HCT116 (cell line): ENCODE measurements at regions not wholly inside any gene's neighbourhood (a gene's known extent, or its start where the extent isn't known, plus 50 kb on each side); places are given as distances from the start of the nearest gene placed in this dataset.

ENCODE experiments used
- ATAC-seq: fragments of 200-7000 bp; cut with Tn5 transposase; 2 replicates; pipeline ENCODE4 v1.9.1; 2020; ENCODE audit warnings: mild to moderate bottlenecking, moderate library complexity
- BruUV-seq: library from RNA; stranded (reverse); fragments of 400-500 nt; replicated peaks from 2 replicates; lab custom pipeline; 2021; lab: Mats Ljungman, UMichigan
- CTCF ChIA-PET: fragments of 300-600 bp; sonication (Branson Sonifier 250); formaldehyde crosslinking; loops from one replicate; lab custom pipeline; 2021; ENCODE audit warnings: antibody characterized with exemption; lab: Charles Lee
- POLR2A ChIA-PET: fragments of 300-600, 350-600 bp; sonication (Branson Sonifier 250); formaldehyde crosslinking; loops from one replicate; lab custom pipeline; 2021; ENCODE audit warnings: antibody characterized with exemption; lab: Charles Lee
- RAD21 ChIA-PET, 2 experiments: fragments of 300-600 bp; sonication (Branson Sonifier 250); formaldehyde crosslinking; loops; one replicate each; lab custom pipeline; 2023; ENCODE audit warnings: low total read pairs in 2 of 2; ENCODE audit not compliant: uncharacterized antibody in 2 of 2, unreplicated experiment in 2 of 2, low non-redundant PET in 1 of 2; lab: Charles Lee
- DNase-seq: peaks from one replicate; pipeline ENCODE4 v3.0.0-alpha.2; 2010; ENCODE audit warnings: low read depth, low spot score
- H2AFZ ChIP-seq: fragments of 200-600 bp; shearing (Covaris generic), sonication (generic); 2 replicates; pipeline ENCODE4 v1.6.1; 2017; ENCODE audit warnings: low read depth, mixed run types, mixed read lengths, antibody characterized with exemption, low read length; ENCODE audit not compliant: poor library complexity, severe bottlenecking
- H3K27ac ChIP-seq: 2 replicates; pipeline ENCODE4 v1.5.1; 2012; ENCODE audit warnings: low read depth, low read length
- H3K27me3 ChIP-seq: fragments of 200-600 bp; sonication (generic); 2 replicates; pipeline ENCODE4 v1.6.1; 2016; ENCODE audit warnings: mixed run types, low read length, mixed read lengths; ENCODE audit not compliant: insufficient read depth
- H3K36me3 ChIP-seq, 2 experiments: fragments of 200-500 bp in 1 of 2; fragments of 200-600 bp in 1 of 2; sonication (Bioruptor generic) in 1 of 2; sonication (generic) in 1 of 2; 2 replicates each; pipeline versions ENCODE4 v1.5.1 to v1.6.1; 2014 to 2016; ENCODE audit warnings: low read length in 2 of 2, inconsistent platforms in 1 of 2, mixed read lengths in 1 of 2, mixed run types in 1 of 2; ENCODE audit not compliant: insufficient read depth in 2 of 2, control insufficient read depth in 1 of 2
- H3K4me1 ChIP-seq, 2 experiments: fragments of 200-600 bp in 1 of 2; sonication (generic) in 1 of 2; 2 replicates each; pipeline versions ENCODE4 v1.5.1 to v1.6.1; 2012 to 2017; ENCODE audit warnings: low read length in 2 of 2, inconsistent platforms in 1 of 2, mild to moderate bottlenecking in 1 of 2, mixed read lengths in 1 of 2, mixed run types in 1 of 2, moderate library complexity in 1 of 2; ENCODE audit not compliant: insufficient read depth in 2 of 2, control insufficient read depth in 1 of 2
- H3K4me2 ChIP-seq: fragments of 200-600 bp; sonication (generic); 2 replicates; pipeline ENCODE4 v1.6.1; 2017; ENCODE audit warnings: mixed run types, low read length, mixed read lengths
- H3K4me3 ChIP-seq, 2 experiments: fragments of 200-600 bp in 1 of 2; sonication (generic) in 1 of 2; replicated peaks in 1 of 2; 2 replicates each; pipeline ENCODE4 v1.5.1; 2011 to 2016; ENCODE audit warnings: low read length in 2 of 2, control low read depth in 1 of 2, low read depth in 1 of 2, mild to moderate bottlenecking in 1 of 2, mixed read lengths in 1 of 2, mixed run types in 1 of 2
- H3K79me2 ChIP-seq: fragments of 200-600 bp; sonication (generic); 2 replicates; pipeline ENCODE4 v1.6.1; 2017; ENCODE audit warnings: mild to moderate bottlenecking, mixed run types, low read length, moderate library complexity, mixed read lengths; ENCODE audit not compliant: insufficient read depth
- H3K9ac ChIP-seq: fragments of 200-600 bp; sonication (generic); 2 replicates; pipeline ENCODE4 v1.6.1; 2016; ENCODE audit warnings: low read length, mixed read lengths
- H3K9me2 ChIP-seq: fragments of 200-600 bp; sonication (generic), shearing (Covaris generic); 2 replicates; pipeline ENCODE4 v1.6.1; 2017; ENCODE audit warnings: mixed run types, mild to moderate bottlenecking, moderate library complexity; ENCODE audit not compliant: insufficient read depth
- H3K9me3 ChIP-seq, 2 experiments: fragments of 200-500 bp in 1 of 2; fragments of 200-600 bp in 1 of 2; sonication (Bioruptor generic) in 1 of 2; sonication (generic) in 1 of 2; 2 replicates each; pipeline ENCODE4 v1.6.1; 2014 to 2017; ENCODE audit warnings: low read length in 2 of 2, mixed read lengths in 2 of 2, inconsistent platforms in 1 of 2, low read depth in 1 of 2, mild to moderate bottlenecking in 1 of 2, mixed run types in 1 of 2, moderate library complexity in 1 of 2; ENCODE audit not compliant: control insufficient read depth in 1 of 2, insufficient read depth in 1 of 2
- H4K20me1 ChIP-seq: fragments of 200-600 bp; sonication (generic), shearing (Covaris generic); 2 replicates; pipeline ENCODE4 v1.6.1; 2017; ENCODE audit warnings: mixed run types, mild to moderate bottlenecking, moderate library complexity; ENCODE audit not compliant: insufficient read depth
- CBX3 ChIP-seq: IDR thresholded peaks from 2 replicates; pipeline ENCODE4 v1.6.1; 2012; ENCODE audit warnings: low read depth
- ELF1 ChIP-seq: IDR thresholded peaks from 2 replicates; pipeline ENCODE4 v1.6.1; 2012; ENCODE audit warnings: low read depth, borderline replicate concordance
- EZH2 ChIP-seq: fragments of 200-600 bp; sonication (generic); IDR thresholded peaks from 2 replicates; pipeline ENCODE4 v1.6.1; 2017; ENCODE audit warnings: antibody characterized with exemption, mixed run types
- FOSL1 ChIP-seq: IDR thresholded peaks from 2 replicates; pipeline ENCODE4 v1.6.1; 2012; ENCODE audit warnings: low read depth
- JUND ChIP-seq: IDR thresholded peaks from 2 replicates; pipeline ENCODE4 v1.6.1; 2012
- POLR2AphosphoS5 ChIP-seq: IDR thresholded peaks from 2 replicates; pipeline ENCODE4 v1.6.1; 2011; ENCODE audit warnings: mild to moderate bottlenecking, low read depth, low read length, moderate library complexity
- RAD21 ChIP-seq: IDR thresholded peaks from 2 replicates; pipeline ENCODE4 v1.6.1; 2012; ENCODE audit warnings: low read depth, mild to moderate bottlenecking
- SRF ChIP-seq: IDR thresholded peaks from 2 replicates; pipeline ENCODE4 v1.6.1; 2012; ENCODE audit warnings: low read depth
- ZFX ChIP-seq: fragments of 450-650 bp; IDR thresholded peaks from 2 replicates; pipeline ENCODE4 v1.6.1; 2017
- ZNF274 ChIP-seq: fragments of 200-500 bp; sonication (Bioruptor generic); IDR thresholded peaks from 2 replicates; pipeline ENCODE4 v1.6.1; 2014; ENCODE audit warnings: mild to moderate bottlenecking, low read depth, low read length, inconsistent platforms
- intact Hi-C: fragments of 100-400 bp; cut with micrococcal nuclease; formaldehyde crosslinking; loops from 2 replicates; pipeline ENCODE4 v1.10.0; 2022
- TF ChIP-seq, protein P1 (sequence below): IDR thresholded peaks from 2 replicates; pipeline ENCODE4 v1.6.1; 2012
- TF ChIP-seq, protein P2 (sequence below): IDR thresholded peaks from 2 replicates; pipeline ENCODE4 v1.6.1; 2012
- TF ChIP-seq, protein P3 (sequence below): IDR thresholded peaks from 2 replicates; pipeline ENCODE4 v1.6.1; 2011; ENCODE audit warnings: mild to moderate bottlenecking, low read length, moderate library complexity; ENCODE audit not compliant: insufficient replicate concordance; ENCODE audit errors: extremely low read depth

DNA sequence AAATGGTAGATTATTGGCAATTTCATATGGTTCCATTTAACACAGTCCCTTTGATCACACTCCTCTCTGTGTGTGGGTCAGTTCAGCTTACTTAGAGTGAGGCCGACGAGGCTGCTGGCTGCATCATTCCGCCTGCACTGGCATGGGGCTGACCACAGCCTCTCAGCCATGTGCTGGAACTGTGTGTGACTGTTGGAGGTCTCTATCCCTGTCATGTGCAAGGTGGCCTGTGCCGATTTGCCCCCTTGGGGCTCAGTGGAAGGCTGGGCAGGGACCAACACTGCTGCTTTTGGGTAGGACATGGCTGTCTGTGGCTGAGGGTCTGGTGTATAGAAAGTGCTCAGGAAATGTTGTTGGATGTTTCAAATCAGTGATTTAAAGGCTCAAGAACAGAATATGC lies 454.0 kb upstream of the HS6ST1 start:
- H3K27me3 ChIP-seq = peaks cover 14% of the 10 kb centered on the region; the same call in 1 of the 2 replicates
- ChIA-PET RAD21 (no interaction called here), POLR2A (no interaction called here), CTCF (no interaction called here)
- no peaks in the 10 kb centered on the region for H3K9me3 ChIP-seq
- intact Hi-C loops = no loop called here
- no peaks in the 10 kb centered on the region for H4K20me1 ChIP-seq
- no peak overlapping the region for H2AFZ ChIP-seq
- H3K9ac ChIP-seq = no peak overlapping the region
- no peak for ATAC-seq
- DNase-seq = no peak
- H3K4me2 ChIP-seq = no peak overlapping the region
- H3K9me2 ChIP-seq = no peaks in the 10 kb centered on the region
- H3K27ac ChIP-seq = no peak overlapping the region
- H3K79me2 ChIP-seq = no peaks in the 10 kb centered on the region
- TF ChIP-seq, protein P1, sequence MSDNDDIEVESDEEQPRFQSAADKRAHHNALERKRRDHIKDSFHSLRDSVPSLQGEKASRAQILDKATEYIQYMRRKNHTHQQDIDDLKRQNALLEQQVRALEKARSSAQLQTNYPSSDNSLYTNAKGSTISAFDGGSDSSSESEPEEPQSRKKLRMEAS = no peak
- TF ChIP-seq ZFX = no peak
- no peak for TF ChIP-seq ELF1
- TF ChIP-seq EZH2 = no peak
- TF ChIP-seq POLR2AphosphoS5 = no peak
- no peak for TF ChIP-seq CBX3
- no peak for TF ChIP-seq RAD21
- no peak for TF ChIP-seq FOSL1
- no peak for TF ChIP-seq JUND
- no peak for TF ChIP-seq ZNF274
- TF ChIP-seq, protein P2, sequence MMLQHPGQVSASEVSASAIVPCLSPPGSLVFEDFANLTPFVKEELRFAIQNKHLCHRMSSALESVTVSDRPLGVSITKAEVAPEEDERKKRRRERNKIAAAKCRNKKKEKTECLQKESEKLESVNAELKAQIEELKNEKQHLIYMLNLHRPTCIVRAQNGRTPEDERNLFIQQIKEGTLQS = no peak
- TF ChIP-seq SRF = no peak
- TF ChIP-seq, all 23 proteins: peak for 0
- Histone ChIP-seq H3K4me1 (no peaks in the 10 kb centered on the region), H3K36me3 (no peaks in the 10 kb centered on the region), H3K4me3 (no peak overlapping the region)
- no TSS peak for BruUV-seq

DNA sequence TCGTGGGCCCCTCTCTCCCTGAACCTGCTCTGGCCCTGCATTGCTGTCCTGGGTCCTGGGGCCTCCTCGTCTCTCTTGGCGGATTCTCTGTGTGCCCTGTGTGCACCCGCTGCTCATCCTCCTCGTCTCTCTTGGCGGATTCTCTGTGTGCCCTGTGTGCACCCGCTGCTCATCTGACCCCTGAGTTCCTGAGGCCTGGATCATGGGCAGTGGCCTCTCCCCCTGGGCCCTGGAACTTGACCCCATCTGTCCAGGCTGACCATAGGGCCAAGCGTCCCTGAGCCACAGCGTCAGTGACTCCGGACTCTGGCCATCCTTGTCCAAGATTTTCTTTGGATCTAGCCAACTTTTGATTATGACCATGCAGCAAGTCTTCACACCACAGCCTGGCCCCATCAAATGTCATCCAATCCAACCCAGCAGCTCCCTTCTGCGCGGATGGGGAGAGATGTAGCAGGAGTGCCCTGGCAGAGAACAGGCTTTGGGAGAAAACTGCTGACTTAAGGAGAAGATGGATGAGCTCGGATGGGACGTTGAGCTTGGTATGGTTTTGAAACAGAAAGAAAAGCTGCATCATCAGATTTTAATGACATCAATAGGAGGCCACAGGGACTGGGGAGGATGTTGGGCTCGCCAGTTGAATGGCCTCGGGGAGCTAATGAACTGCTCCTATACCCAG lies 455.1 kb upstream of the HS6ST1 start:
- no peaks in the 10 kb centered on the region for H3K4me1 ChIP-seq
- H3K27ac ChIP-seq = no peak overlapping the region
- BruUV-seq = no TSS peak
- TF ChIP-seq, protein P3, sequence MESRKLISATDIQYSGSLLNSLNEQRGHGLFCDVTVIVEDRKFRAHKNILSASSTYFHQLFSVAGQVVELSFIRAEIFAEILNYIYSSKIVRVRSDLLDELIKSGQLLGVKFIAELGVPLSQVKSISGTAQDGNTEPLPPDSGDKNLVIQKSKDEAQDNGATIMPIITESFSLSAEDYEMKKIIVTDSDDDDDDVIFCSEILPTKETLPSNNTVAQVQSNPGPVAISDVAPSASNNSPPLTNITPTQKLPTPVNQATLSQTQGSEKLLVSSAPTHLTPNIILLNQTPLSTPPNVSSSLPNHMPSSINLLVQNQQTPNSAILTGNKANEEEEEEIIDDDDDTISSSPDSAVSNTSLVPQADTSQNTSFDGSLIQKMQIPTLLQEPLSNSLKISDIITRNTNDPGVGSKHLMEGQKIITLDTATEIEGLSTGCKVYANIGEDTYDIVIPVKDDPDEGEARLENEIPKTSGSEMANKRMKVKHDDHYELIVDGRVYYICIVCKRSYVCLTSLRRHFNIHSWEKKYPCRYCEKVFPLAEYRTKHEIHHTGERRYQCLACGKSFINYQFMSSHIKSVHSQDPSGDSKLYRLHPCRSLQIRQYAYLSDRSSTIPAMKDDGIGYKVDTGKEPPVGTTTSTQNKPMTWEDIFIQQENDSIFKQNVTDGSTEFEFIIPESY = no peak
- RAD21 ChIA-PET = no interaction called here
- H3K79me2 ChIP-seq = no peaks in the 10 kb centered on the region
- intact Hi-C loops = no loop called here
- POLR2A ChIA-PET = no interaction called here
- H3K9me3 ChIP-seq = no peaks in the 10 kb centered on the region
- CTCF ChIA-PET = no interaction called here
- H3K36me3 ChIP-seq = no peaks in the 10 kb centered on the region
- DNase-seq (no peak), ATAC-seq (no peak)
- no peak overlapping the region for H3K4me3 ChIP-seq
- no peaks in the 10 kb centered on the region for H3K9me2 ChIP-seq
- peaks cover 23% of the 10 kb centered on the region for H3K27me3 ChIP-seq
- no peaks in the 10 kb centered on the region for H4K20me1 ChIP-seq
- H3K9ac ChIP-seq = no peak overlapping the region
- H3K4me2 ChIP-seq = no peak overlapping the region
- no peak overlapping the region for H2AFZ ChIP-seq
